Right lobe of liver (tissue), 6 donors: ENCODE measurements at regions not wholly inside any gene's neighbourhood (a gene's known extent, or its start where the extent isn't known, plus 50 kb on each side); places are given as distances from the start of the nearest gene placed in this dataset.

Source experiments
- ATAC-seq, 4 donors: fragments of 200-7000 bp; cut with Tn5 transposase; one replicate each; pipeline ENCODE4 v1.9.1; 2020; ENCODE audit warnings: mild to moderate bottlenecking in 4 of 4, moderate library complexity in 4 of 4
- DNase-seq, 3 donors: peaks; one replicate each; pipeline ENCODE4 v3.0.0-alpha.2; 2020
- H3K27ac ChIP-seq, 3 donors: fragments of 200-600 bp; one replicate each; pipeline ENCODE4 v1.8.0; 2022
- H3K27me3 ChIP-seq, 2 donors: fragments of 200-600 bp; one replicate each; pipeline ENCODE4 v1.8.0; 2022
- H3K36me3 ChIP-seq, 4 donors: fragments of 200-600 bp; sonication (generic) in 1 of 4; one replicate each; pipeline versions ENCODE4 v1.5.1 to v1.8.0; 2017 to 2022; ENCODE audit warnings: control low read depth in 1 of 4
- H3K4me1 ChIP-seq, 4 donors: fragments of 200-600 bp; sonication (generic) in 1 of 4; one replicate each; pipeline versions ENCODE4 v1.5.1 to v1.8.0; 2017 to 2022; ENCODE audit warnings: control low read depth in 1 of 4
- H3K4me3 ChIP-seq, 3 donors: fragments of 200-600 bp; one replicate each; pipeline ENCODE4 v1.8.0; 2022
- H3K9me3 ChIP-seq, 4 donors: fragments of 200-600 bp; sonication (generic) in 1 of 4; one replicate each; pipeline versions ENCODE4 v1.5.1 to v1.8.0; 2017 to 2022; ENCODE audit warnings: control low read depth in 1 of 4
- POLR2A ChIP-seq: fragments of 450-650 bp; IDR thresholded peaks from one replicate; pipeline ENCODE4 v1.6.1; 2017; ENCODE audit warnings: antibody characterized with exemption, mild to moderate bottlenecking
- WGBS: methylation state at CpG from one replicate; pipeline ENCODE4 v1.1.6; 2018; ENCODE audit warnings: low coverage, low lambda C conversion rate; ENCODE audit not compliant: insufficient coverage; ENCODE audit errors: missing lambda C conversion rate; 5-methylcytosine and 5-hydroxymethylcytosine counted together
- intact Hi-C, 2 donors: fragments of 100-400 bp; cut with DNase I; formaldehyde crosslinking; loops; one replicate each; pipeline versions ENCODE4 v1.11.2 to v1.14.1; 2022
- TF ChIP-seq, protein P1 (sequence below), 4 donors: fragments of 200-600 bp in 3 of 4; fragments of 450-650 bp in 1 of 4; IDR thresholded peaks; one replicate each; pipeline versions ENCODE4 v1.5.1 to v1.8.0; 2016 to 2022; ENCODE audit warnings: antibody characterized with exemption in 4 of 4, mild to moderate bottlenecking in 2 of 4
- donor health status: DM: no; HTN: yes; CAD: no.
- donor health status: DM: no; HTN: no; CAD: no.
- donor health status: DM: no; HTN: no; CAD: no.
- donor health status: DM: no; HTN: yes; CAD: no.
- donor health status: DM: no; HTN: yes; CAD: no.

DNA sequence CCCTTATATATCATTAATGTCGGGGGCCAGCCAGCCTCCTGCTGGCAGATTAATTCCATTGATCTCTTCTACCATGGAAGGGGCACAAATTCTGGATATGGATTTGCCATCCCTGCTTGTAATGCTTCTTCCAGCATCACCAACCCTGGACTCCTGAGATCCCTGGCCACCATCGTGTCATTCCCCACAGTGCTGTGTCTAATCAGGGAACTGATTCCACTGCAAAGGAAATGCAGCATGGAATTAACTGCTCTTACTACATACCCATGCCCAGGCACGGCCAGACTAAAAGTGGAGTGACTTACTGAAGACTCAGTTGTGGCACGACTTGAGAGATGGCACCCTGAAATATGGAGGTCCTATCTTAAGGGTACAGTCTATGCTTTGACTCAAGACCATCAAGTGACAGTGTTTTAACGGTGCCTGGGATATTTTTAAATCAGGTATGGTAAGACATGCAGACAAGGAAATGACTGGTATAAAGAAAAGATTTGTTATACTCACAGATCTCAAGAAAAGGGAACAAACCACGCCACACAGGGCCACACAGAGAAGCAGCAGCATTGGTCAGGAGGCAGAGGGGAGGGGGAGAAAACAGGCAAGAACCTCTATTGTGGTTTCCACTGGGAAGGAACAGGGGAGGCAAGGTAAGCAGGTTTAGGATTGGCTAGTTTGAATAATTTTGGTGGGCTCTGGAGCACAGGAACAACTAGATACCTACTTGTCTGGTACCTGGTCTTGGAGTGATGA is 65.1 kb downstream of the IGLL5 start:
- ATAC-seq = no peak
- Histone ChIP-seq H3K4me3 (no peak overlapping the region), H3K27me3 (no peaks in the 10 kb centered on the region), H3K9me3 (no peaks in the 10 kb centered on the region), H3K4me1 (no peaks in the 10 kb centered on the region), H3K27ac (no peak overlapping the region), H3K36me3 (no peaks in the 10 kb centered on the region)
- DNase-seq = no peak
- TF ChIP-seq, protein P1, sequence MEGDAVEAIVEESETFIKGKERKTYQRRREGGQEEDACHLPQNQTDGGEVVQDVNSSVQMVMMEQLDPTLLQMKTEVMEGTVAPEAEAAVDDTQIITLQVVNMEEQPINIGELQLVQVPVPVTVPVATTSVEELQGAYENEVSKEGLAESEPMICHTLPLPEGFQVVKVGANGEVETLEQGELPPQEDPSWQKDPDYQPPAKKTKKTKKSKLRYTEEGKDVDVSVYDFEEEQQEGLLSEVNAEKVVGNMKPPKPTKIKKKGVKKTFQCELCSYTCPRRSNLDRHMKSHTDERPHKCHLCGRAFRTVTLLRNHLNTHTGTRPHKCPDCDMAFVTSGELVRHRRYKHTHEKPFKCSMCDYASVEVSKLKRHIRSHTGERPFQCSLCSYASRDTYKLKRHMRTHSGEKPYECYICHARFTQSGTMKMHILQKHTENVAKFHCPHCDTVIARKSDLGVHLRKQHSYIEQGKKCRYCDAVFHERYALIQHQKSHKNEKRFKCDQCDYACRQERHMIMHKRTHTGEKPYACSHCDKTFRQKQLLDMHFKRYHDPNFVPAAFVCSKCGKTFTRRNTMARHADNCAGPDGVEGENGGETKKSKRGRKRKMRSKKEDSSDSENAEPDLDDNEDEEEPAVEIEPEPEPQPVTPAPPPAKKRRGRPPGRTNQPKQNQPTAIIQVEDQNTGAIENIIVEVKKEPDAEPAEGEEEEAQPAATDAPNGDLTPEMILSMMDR (IDR thresholded peaks at IDR 0.05) = no peak
- TF ChIP-seq POLR2A = no peak
- WGBS = 58% methylated on average over 5 of the region's 6 CpGs
- intact Hi-C loops = loop anchor here in 1 of 2 donors (5.0 kb wide), 1 partner anchor 165 kb away; no protein-coding TSS in a partner anchor

DNA sequence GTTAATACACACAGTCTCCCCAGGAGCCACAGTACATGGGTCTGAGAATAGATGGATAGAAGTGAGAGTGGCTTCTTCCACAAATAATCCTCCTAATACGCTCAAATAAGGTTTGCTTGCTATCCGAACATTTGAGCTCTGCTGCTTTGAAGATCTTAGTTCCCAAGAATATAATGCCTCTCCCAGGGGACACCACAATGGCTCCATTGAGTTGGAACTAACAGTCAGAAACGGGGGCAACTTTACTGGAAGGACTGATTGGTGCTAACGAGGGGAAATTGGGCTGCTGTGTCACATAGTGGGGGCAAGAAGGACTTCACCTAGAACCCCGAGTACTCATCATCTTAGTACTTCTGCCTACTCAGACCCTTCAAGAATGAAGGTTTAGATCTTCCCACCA is 66.2 kb downstream of the IGLL5 start:
- Histone ChIP-seq H3K4me3 (no peak overlapping the region), H3K9me3 (no peaks in the 10 kb centered on the region), H3K36me3 (no peaks in the 10 kb centered on the region), H3K4me1 (no peaks in the 10 kb centered on the region), H3K27me3 (no peaks in the 10 kb centered on the region), H3K27ac (no peak overlapping the region)
- no peak for TF ChIP-seq POLR2A
- TF ChIP-seq, protein P1 (IDR thresholded peaks at IDR 0.05) = no peak
- DNase-seq (no peak), ATAC-seq (no peak)
- intact Hi-C loops = loop anchor here in 1 of 2 donors (5.0 kb wide), 1 partner anchor 166 kb away; no protein-coding TSS in a partner anchor
- WGBS = 54% methylated on average over 5 of the region's 5 CpGs

DNA sequence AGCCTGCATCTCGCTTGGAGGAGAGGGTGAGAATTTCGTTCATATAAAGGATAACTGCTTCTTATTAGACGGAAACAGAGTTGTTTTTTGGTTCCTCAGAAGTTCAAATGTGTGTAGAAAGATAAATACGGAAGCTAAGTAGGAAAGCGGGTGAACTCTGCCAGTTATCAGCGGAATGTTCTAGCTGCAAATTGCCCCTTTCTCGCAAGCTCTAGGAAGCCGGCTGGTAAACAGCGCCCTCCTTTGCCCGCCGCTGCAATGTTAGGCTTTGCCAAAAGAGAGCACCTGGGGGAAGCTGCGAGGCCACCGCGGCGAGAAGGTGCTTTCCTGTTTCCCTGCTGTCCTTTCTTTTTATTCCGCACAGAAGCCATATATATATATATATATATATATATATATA is 67.0 kb downstream of the IGLL5 start:
- TF ChIP-seq, protein P1 (IDR thresholded peaks at IDR 0.05) = no peak
- TF ChIP-seq POLR2A = no peak
- Histone ChIP-seq H3K4me1 (peaks cover 0 to 4% (median 2%) of the 10 kb centered on the region in 4 donors), H3K27ac (no peak overlapping the region), H3K4me3 (no peak overlapping the region), H3K36me3 (no peaks in the 10 kb centered on the region), H3K9me3 (no peaks in the 10 kb centered on the region), H3K27me3 (no peaks in the 10 kb centered on the region)
- DNase-seq (no peak), ATAC-seq (no peak)
- intact Hi-C loops = loop anchor here (5.0 kb wide), 2 partner anchors 167 to 173 kb away; no protein-coding TSS in a partner anchor
- whole genome bisulfite sequencing = 10% methylated on average over 16 of the region's 16 CpGs

DNA sequence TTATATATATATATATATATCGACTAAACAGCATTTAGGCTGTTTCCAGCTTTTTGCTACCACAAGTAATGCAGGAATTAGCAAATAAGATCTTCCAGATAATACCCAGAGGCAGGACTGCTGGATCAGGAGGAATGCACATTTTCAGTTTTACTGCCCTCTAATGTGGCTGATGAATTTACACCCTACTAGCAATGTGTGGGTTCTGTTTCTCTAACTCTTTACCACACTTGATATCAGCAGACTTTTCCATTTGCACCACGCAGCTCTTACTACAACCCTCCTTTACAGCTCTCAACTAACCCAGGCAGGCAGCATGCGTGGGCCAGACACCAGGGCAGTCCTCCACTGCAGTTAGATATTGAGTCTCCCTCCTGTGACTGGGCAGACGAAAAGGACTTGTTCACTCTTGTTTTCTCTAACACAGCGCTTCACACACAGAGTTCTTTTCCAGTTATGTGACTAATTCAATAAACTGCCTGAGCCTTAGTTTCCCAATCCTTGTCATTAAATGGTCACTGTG is 67.7 kb downstream of the IGLL5 start:
- Histone ChIP-seq H3K4me1 (peaks cover 0 to 11% (median 6%) of the 10 kb centered on the region in 4 donors), H3K27ac (no peak overlapping the region), H3K9me3 (no peaks in the 10 kb centered on the region), H3K27me3 (no peaks in the 10 kb centered on the region), H3K36me3 (no peaks in the 10 kb centered on the region), H3K4me3 (no peak overlapping the region)
- WGBS = 39% methylated on average over 5 of the region's 5 CpGs
- TF ChIP-seq, protein P1 (IDR thresholded peaks at IDR 0.05) = no peak
- no peak for TF ChIP-seq POLR2A
- DNase-seq (no peak), ATAC-seq (no peak)
- intact Hi-C loops = loop anchor here in 1 of 2 donors (5.0 kb wide), 1 partner anchor 172 kb away; no protein-coding TSS in a partner anchor
